GM04503 (cell line): ENCODE measurements at regions not wholly inside any gene's neighbourhood (a gene's known extent, or its start where the extent isn't known, plus 50 kb on each side); places are given as distances from the start of the nearest gene placed in this dataset.

Source experiments
- DNase-seq: peaks from one replicate; pipeline ENCODE4 v3.0.0-alpha.2; 2012; ENCODE audit warnings: low read depth

DNA sequence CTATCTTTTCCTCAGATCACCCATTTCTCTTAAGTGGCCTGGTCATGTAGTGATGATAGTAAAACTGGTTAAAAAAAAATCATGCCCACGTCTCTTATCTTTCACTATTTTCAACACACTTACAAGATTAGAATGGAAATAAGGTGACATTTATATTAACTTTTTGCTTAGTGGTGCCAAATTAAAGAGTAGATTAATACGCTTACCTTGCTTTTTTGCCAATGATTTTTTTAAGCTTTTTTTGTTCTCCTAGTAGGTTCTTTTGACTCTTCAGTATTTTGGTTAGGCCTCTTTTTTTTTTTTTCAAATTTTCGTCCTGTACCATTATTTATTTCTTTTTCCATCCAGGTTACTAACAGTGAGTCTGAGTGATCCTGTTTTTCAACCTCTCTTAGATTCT is 147.9 kb downstream of the PTCSC3 start:
- no peak for DNase-seq

GRCh38 chr14:36028218-36028617 is 148.3 kb downstream of the PTCSC3 start:
- DNase-seq: no peak

DNA sequence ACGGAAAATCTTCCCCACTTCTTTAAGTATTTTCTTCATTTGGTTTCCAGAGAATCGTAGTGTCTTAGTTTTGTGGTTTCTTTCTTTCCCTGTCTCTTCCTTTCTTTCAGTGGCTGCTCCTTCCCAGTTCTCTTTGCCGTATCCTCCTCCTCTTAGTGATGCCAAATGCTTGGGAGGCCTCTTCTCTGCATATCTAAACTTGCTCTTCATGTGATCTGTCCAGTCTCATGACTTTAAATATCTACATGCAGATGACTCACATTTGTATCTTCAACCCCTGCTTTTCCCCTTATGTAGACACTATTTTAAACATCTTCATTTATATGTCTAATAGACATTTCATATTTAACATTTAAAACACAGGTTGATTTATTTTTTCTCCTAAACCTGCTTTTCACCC is 149.2 kb downstream of the PTCSC3 start:
- no peak for DNase-seq

DNA sequence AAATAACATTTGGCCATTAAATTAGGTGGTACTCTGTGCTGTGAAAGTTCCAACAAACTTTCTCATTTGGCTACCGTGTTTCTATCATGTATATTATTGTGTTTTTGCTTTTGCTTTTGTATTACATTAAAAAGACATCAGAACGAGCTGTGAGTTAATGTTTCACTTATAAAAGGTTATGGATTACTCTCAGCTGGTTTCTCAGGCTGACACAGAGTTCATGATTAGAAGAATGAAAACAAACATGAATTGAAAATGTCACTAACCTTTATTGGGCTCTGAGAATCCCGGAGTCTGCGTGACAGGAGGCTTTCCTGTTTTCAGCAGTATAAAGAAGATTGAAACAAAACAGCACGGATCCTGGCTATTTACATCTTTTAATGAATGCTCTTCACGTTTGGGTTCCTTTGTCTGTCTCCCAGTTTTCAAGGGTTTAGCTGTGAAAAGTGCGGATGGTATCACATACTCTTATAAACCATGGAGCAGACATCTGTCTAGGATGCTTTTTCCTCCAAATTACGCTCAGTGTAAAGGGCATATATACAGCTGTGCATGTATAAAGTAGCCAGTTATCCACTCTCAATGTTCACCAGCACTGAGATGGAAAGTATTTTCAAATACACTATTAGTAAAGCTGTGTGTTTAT is 153.6 kb downstream of the PTCSC3 start:
- no peak for DNase-seq

DNA sequence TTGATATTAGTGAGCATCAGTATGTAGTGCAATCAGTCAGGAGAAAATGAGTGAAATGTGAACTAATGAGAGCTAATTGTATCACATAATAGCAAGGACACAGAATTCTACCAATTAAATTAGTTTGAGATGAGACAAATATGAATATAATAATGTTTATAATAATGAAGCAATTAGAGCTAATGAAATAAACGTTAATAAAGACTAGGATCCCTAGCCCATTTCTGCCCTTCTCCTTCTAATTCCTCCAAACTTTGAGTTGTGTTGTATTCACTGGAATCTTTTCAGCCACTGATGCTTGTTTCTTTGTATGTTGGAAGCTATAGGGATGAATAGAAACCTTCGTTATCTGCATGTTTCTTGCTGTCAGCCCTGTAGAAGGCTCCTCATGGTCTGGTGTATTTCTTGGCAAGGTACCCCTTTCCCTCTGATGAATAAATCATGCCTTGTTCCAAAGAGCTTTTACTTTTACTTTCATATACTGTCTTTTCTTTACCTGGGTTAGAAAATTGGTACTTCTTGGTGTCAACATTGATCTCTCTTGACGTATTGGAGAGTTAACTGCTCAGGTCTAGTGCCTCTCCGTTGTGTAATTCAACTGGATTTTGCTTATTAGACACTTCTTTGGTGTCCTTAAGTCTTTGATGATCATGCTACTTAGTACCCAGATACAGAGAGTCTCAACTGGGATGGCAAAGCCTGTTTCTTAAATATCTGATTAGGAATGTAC is 154.8 kb downstream of the PTCSC3 start:
- DNase-seq: no peak

DNA sequence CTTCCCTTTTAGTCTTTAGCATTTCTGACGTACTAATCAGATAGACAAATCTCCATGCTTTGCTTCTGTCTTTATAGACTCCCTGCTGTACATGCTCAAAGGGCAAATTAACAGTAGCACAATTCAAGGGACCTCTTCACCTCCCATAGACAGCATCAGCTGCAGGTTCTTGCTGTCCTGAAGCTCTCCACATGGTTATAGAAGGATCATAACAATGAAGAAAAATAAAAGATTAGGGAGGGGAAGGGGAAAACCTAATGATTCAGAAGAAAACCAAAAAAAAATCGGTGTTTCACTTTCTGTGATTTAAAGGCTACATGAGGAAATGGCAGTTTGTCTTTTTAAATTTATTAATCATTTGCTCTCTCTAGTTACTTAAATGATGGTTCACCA is 155.5 kb downstream of the PTCSC3 start:
- DNase-seq: no peak

- no peak for DNase-seq
Measured at GRCh38 chr14:36020120-36021029, 156.1 kb downstream of the PTCSC3 start.

GRCh38 chr14:36019126-36019525 is 157.4 kb downstream of the PTCSC3 start:
- no peak for DNase-seq

GRCh38 chr14:36014236-36014635 is 162.3 kb downstream of the PTCSC3 start:
- DNase-seq: no peak

GRCh38 chr14:36013483-36013882 is 163.0 kb downstream of the PTCSC3 start:
- DNase-seq: no peak

DNA sequence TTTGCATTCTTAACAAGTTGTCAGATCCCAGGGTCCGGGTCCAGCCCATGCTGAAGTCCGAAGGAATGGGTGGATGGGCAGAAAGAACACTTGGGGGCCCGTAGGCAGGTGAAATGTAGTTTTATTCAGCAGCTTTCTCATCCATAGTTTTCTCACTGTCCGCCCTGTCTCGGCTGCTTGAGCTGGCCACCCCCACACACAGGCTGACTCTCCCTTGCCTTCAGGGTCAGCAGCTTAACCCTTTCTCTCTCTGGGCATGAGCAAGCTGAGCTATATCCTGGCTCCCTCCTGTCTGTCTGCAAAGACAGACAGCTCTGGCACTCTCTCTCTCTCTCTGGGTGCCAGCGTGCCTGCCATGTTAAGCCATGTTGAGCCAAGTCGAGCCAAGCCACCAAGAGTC is 163.9 kb downstream of the PTCSC3 start:
- DNase-seq: no peak

- no peak for DNase-seq
Measured at GRCh38 chr14:36009643-36010042, 166.9 kb downstream of the PTCSC3 start.

- no peak for DNase-seq
Measured at GRCh38 chr14:36006623-36007022, 169.9 kb downstream of the PTCSC3 start.

DNA sequence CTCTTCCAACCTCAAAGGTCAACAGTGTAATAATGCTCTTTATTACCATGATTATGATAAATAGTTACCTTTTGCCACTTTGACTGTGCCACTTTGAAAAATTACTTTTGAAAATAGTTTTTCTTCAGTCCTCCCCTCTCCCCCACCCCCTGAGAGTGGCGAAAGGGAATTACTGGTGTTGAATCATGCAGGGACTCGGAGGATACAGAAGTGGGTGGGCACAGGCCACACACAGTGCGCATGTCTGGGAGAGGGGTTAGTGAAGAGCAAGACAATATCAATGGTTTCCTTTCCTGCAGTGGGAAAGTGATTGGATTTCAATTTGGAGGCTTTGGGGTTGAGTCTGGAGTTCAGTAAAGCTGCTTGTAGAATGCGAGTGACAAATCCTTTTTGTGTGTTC is 170.9 kb downstream of the PTCSC3 start:
- DNase-seq: no peak

- no peak for DNase-seq
Measured at GRCh38 chr14:36001936-36002335, 174.6 kb downstream of the PTCSC3 start.

DNA sequence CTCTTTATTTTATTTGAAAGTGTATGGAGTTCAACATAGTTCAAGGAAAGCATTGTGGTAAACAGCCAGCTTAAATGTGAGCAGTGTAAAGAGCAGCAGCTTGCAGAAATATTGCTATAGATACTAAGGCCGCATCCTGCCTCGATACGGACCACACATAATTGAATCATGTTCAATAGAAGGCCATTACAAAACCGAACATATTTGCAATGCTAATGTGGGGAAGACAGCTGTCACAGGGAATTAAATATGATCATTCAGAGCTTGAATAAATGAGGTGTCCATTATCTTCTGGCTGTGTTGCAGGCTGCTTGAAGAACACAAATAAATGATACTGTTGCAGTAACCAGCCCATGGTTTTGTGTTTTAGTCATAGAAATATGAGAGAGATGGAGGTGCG is 173.2 kb downstream of the BRMS1L start:
- DNase-seq: no peak

DNA sequence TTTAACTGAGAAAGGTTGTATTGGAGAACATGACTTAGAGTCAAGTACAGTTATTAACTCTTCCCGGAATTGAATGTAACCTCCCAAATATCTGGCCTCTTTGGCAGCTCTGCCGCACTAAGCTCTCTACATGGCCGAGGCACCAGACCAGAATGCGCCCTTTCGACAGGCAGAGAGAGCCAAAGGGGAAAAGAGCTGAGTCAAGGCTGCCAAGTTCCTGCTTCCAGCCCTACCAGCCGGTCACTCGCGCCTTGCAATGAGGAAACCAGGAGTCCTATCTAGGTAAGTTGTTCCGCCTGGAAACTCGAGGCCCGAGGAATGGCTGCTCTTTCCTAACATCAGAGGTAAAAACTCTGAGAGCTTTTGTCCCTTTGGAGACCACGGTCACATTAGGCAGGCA is 172.2 kb downstream of the BRMS1L start:
- DNase-seq: no peak

- DNase-seq: no peak
Measured at GRCh38 chr14:35993684-35993960, 167.5 kb downstream of the BRMS1L start.

DNA sequence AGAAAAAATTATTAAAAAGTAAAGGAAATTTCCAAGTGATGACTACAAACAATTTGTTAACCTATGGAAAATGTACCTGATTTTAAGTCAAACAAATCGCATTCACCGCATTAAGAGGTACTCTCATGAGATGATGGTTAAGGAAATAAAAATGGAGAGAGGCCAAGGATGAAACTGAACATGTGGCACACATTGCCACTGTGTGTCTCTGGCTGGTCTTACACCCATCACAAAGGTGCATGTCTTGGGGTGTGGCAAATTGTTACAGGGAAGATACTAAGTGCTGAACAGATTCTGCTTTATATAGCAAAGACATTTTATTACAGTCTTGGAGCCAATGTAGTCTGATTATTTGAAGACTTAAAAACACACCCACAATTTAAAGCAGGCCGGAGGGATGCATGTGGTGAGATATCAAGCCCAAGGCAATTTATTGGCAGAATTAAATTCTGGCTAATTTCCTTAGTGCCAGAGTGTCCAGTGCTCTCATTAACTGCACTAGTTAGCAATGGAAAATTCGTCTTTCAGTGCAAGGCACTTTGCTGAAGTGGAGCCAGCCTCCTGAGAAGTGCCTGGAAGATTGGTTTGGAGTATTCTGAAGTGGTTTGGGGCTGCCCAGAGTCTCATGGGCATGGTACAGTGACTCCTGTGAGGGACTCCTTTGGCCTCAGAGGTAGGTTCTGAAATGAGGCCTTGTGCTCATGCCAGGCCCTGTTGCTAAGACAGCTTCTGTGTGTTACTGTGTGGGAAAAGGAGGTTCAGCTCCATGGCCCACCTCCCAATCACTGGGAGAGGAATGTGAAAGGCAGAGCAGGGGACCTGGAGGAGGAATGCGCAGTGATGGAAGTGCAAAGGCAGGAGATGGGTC is 166.9 kb downstream of the BRMS1L start:
- DNase-seq: no peak

DNA sequence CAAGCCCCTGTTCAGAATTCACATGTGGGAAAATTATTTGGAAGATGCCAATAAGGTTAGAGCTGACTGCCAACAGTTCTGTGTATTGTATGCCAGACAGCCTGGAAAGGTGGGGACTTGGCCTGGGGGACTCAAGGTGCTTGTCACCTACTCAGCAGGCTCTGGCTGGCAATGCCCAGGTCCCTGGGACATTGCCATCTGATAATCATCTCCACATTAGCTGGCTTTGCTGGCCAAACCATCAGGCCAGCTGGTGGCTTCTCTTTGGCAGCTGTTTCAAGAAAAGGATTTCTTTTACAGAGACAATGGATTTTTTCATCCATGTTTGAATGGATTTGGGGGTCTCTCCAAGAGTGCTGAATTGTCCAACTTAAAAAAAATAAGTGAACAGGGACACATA is 165.2 kb downstream of the BRMS1L start:
- no peak for DNase-seq

DNA sequence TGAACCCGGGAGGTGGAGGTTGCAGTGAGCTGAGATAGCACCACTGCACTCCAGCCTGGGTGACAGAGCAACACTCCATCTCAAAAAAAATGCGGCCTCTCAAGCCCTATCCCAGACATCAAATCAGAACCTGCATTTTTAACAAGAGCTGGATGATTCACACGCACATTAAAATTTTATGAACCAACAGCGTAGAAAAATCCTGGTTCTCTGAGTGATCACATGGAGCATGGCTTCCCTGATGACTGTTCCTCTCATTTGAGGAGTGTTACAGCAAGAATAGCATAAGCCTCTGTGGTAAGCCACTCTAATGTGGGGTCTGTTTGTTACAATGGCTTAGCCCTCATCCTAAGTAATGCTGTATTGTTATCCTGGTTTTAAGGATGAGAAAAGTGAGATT is 163.6 kb downstream of the BRMS1L start:
- DNase-seq: no peak

- DNase-seq: no peak
Measured at GRCh38 chr14:35988972-35989690, 163.0 kb downstream of the BRMS1L start.
